ENCODE measurements at regions not wholly inside any gene's neighbourhood (a gene's known extent, or its start where the extent isn't known, plus 50 kb on each side); places are given as distances from the start of the nearest gene placed in this dataset.

DNA sequence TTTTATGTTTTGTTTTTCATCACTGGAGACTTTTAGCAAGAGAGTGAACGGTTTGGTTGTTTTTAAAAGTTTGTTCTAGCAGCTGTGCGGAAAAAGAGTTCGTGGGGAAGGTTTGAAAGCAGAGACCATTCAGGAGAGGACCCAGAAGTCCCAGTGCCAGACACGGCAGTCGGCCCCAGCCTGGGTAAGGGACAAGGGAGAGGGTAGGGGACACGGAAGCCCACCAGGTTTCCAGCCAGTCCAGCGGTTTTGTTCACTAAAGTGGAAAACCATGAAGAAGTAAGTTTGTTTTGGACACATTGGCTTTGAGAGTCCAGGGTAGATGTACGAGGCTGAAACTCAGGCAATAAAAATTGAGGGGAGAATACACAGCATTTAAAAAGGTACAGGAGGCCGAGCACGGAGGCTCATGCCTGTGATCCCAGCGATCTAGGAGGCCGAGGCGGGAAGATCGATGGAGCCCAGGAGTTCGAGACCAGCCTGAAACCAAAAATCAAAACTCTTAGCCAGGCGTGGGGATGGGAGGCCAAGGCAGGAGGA lies 56.8 kb upstream of the RPH3AL start:
- Histone ChIP-seq H3K9me3 (no peaks in the 10 kb centered on the region), H3K4me1 (peaks cover 0 to 25% (median 15%) of the 10 kb centered on the region in 4 donors), H3K36me3 (peaks cover 0 to 16% (median 0%) of the 10 kb centered on the region in 3 donors), H3K4me3 (peak overlapping the region; percentile 81 to 83), H3K27ac (peak overlapping the region in 1 of 2 donors; percentile 52), H3K27me3 (no peaks in the 10 kb centered on the region)
- TF ChIP-seq, protein P1, sequence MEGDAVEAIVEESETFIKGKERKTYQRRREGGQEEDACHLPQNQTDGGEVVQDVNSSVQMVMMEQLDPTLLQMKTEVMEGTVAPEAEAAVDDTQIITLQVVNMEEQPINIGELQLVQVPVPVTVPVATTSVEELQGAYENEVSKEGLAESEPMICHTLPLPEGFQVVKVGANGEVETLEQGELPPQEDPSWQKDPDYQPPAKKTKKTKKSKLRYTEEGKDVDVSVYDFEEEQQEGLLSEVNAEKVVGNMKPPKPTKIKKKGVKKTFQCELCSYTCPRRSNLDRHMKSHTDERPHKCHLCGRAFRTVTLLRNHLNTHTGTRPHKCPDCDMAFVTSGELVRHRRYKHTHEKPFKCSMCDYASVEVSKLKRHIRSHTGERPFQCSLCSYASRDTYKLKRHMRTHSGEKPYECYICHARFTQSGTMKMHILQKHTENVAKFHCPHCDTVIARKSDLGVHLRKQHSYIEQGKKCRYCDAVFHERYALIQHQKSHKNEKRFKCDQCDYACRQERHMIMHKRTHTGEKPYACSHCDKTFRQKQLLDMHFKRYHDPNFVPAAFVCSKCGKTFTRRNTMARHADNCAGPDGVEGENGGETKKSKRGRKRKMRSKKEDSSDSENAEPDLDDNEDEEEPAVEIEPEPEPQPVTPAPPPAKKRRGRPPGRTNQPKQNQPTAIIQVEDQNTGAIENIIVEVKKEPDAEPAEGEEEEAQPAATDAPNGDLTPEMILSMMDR (IDR thresholded peaks at IDR 0.05) = no peak
- peak in 1 of 2 donors; percentile 66 for DNase-seq
- intact Hi-C loops (cut with DNase I; ENCODE audit: low total_unique reads) = no loop called here

DNA sequence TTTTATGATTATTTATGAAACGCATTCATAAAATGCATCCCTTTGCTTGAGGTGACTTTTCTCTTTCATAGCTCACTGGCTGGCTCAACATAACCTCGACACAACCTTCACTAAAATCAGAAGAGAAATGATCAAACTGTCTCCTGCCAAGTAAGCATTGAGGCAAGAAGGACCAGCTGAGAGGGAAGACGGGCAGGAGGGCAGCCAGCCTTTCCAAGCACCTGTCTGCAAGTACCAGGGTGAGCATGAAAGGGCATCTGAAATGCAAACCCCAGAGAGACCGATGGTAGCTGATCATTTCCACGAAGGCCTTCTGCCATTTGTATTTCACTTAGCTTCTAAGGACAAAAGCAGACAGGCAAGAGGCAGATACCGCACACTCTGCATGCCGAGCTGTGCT lies 52.1 kb upstream of the RPH3AL start:
- Histone ChIP-seq H3K4me3 (no peak overlapping the region), H3K27ac (no peak overlapping the region), H3K27me3 (peaks cover 0 to 6% of the 10 kb centered on the region in 2 donors), H3K4me1 (peaks cover 0 to 5% (median 0%) of the 10 kb centered on the region in 4 donors), H3K9me3 (no peaks in the 10 kb centered on the region), H3K36me3 (no peaks in the 10 kb centered on the region)
- no peak for DNase-seq
- TF ChIP-seq, protein P1 (IDR thresholded peaks at IDR 0.05) = no peak
- intact Hi-C loops (cut with DNase I; ENCODE audit: low total_unique reads) = no loop called here
